ENCODE measurements at regions not wholly inside any gene's neighbourhood (a gene's known extent, or its start where the extent isn't known, plus 50 kb on each side); places are given as distances from the start of the nearest gene placed in this dataset.

DNA sequence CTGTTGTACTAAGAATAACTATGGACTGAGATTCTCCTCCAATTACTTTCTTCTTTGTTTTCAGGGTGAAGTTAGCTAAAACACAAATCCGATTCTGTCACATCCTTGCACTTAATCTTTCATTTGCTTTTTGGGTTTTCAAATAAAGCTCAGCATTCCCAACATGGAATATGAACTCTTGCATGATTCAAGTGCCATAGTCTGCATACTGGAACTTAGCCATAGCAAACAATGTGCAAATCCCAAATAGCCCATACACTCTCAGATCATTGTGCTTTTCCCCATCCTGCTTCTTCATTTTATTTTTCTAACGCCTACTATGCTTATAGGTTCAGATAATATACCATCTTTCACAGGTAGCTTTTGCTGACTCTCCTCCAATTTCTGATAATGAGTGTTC is 455.8 kb upstream of the PRMT6 start:
- TF ChIP-seq CTCF (conservative IDR thresholded peaks at IDR 0.05; ENCODE audit: low read length) (no peak), EZH2phosphoT487 (IDR thresholded peaks at IDR 0.05; ENCODE audit: borderline replicate concordance, low read depth, low read length) (no peak)

Measured in OCI-LY7 (cell line).